ENCODE measurements at regions not wholly inside any gene's neighbourhood (a gene's known extent, or its start where the extent isn't known, plus 50 kb on each side); places are given as distances from the start of the nearest gene placed in this dataset.

DNA sequence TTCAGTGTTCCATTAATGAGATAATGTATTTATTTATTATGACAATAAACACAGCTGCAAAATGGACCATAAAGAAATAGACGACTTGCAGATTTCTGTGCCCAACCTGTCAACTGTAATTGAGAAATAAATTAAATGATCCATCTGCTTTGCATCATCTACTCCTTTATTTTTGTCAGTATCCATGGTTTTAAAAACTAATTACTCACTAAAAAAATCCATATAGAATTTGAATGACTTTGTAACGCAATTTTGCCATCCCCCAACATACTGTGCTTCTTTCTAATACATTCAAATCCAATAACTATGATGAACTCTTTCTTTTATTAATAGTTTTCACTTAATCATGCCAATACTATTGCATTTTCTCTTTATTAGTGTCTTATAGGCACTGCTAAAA is 388.5 kb upstream of the SORCS1 start:
- TF ChIP-seq, protein P1, sequence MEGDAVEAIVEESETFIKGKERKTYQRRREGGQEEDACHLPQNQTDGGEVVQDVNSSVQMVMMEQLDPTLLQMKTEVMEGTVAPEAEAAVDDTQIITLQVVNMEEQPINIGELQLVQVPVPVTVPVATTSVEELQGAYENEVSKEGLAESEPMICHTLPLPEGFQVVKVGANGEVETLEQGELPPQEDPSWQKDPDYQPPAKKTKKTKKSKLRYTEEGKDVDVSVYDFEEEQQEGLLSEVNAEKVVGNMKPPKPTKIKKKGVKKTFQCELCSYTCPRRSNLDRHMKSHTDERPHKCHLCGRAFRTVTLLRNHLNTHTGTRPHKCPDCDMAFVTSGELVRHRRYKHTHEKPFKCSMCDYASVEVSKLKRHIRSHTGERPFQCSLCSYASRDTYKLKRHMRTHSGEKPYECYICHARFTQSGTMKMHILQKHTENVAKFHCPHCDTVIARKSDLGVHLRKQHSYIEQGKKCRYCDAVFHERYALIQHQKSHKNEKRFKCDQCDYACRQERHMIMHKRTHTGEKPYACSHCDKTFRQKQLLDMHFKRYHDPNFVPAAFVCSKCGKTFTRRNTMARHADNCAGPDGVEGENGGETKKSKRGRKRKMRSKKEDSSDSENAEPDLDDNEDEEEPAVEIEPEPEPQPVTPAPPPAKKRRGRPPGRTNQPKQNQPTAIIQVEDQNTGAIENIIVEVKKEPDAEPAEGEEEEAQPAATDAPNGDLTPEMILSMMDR (IDR thresholded peaks at IDR 0.05), result no peak
- TF ChIP-seq POLR2A (IDR thresholded peaks at IDR 0.05) (no peak), EP300 (IDR thresholded peaks at IDR 0.05) (no peak)

All from ovary (tissue), 3 donors.